Esophagus muscularis mucosa (tissue), 4 donors: ENCODE measurements at regions not wholly inside any gene's neighbourhood (a gene's known extent, or its start where the extent isn't known, plus 50 kb on each side); places are given as distances from the start of the nearest gene placed in this dataset.

Source experiments
- EP300 ChIP-seq: sonication (generic); formaldehyde crosslinking; IDR thresholded peaks from one replicate; pipeline ENCODE4 v1.6.1; 2017; ENCODE audit warnings: antibody characterized with exemption
- POLR2A ChIP-seq: fragments of 450-650 bp; IDR thresholded peaks from one replicate; pipeline ENCODE4 v1.6.1; 2017; ENCODE audit warnings: antibody characterized with exemption, moderate library complexity, mild to moderate bottlenecking, low read depth
- POLR2AphosphoS5 ChIP-seq, 2 donors: sonication (generic); formaldehyde crosslinking; IDR thresholded peaks; one replicate each; pipeline ENCODE4 v1.6.1; 2017; ENCODE audit warnings: antibody characterized with exemption in 2 of 2
- TF ChIP-seq, protein P1 (sequence below), 3 experiments: fragments of 200-600 bp in 2 of 3; fragments of 450-650 bp in 1 of 3; sonication (generic) in 2 of 3; IDR thresholded peaks; one replicate each; pipeline ENCODE4 v1.5.1; 2017 to 2019; ENCODE audit warnings: antibody characterized with exemption in 3 of 3, mild to moderate bottlenecking in 2 of 3, moderate library complexity in 1 of 3

DNA sequence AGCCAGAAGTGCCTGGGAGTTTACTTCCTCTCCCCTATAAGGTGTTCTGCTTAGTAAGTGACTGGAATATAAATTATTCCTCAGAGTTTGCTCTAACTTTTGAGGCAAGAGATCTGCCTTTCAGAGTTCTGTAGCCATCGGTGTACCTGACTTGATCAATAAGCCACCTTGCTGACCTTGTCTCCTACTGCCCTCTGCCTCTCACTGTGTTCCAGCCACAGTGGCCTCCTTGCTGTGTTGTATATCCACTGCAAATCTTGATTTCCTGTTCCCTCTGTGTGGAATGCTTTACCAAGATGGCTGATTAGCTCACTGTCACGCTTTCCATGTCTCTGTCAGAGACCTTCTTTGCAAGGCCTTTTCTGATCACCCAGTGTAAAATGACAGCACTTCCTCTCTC, 442.4 kb downstream of the SQOR start:
- TF ChIP-seq, protein P1, sequence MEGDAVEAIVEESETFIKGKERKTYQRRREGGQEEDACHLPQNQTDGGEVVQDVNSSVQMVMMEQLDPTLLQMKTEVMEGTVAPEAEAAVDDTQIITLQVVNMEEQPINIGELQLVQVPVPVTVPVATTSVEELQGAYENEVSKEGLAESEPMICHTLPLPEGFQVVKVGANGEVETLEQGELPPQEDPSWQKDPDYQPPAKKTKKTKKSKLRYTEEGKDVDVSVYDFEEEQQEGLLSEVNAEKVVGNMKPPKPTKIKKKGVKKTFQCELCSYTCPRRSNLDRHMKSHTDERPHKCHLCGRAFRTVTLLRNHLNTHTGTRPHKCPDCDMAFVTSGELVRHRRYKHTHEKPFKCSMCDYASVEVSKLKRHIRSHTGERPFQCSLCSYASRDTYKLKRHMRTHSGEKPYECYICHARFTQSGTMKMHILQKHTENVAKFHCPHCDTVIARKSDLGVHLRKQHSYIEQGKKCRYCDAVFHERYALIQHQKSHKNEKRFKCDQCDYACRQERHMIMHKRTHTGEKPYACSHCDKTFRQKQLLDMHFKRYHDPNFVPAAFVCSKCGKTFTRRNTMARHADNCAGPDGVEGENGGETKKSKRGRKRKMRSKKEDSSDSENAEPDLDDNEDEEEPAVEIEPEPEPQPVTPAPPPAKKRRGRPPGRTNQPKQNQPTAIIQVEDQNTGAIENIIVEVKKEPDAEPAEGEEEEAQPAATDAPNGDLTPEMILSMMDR (IDR thresholded peaks at IDR 0.05): no peak
- TF ChIP-seq POLR2A (no peak), EP300 (no peak), POLR2AphosphoS5 (IDR thresholded peaks at IDR 0.05) (no peak)
